ENCODE measurements at regions not wholly inside any gene's neighbourhood (a gene's known extent, or its start where the extent isn't known, plus 50 kb on each side); places are given as distances from the start of the nearest gene placed in this dataset.
"Not testable (repeated sequence)": the region's sequence is repeated elsewhere in the genome, so short reads cannot be mapped to it uniquely, and the experiment has no call there.

DNA sequence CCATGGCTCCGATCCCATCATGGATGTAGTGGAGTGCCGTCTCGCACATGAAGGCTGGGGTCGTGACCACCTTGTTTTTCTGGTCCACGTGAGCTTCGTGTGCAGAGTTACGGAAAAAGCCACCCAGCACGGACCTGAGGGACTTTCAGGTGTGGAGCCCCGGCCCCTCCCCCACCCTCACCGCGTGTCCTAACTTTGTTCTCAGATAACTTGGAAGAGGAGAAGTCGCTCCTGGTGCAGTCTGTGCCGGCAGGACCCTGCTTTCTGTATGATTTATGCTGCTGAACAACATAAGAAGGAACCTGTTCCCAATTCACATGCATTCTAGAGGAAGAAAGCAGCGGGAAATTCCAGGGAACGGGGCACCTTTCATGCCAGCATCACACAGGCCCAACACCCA is 5404.2 kb upstream of the TPTE start:
- H3K9me3 ChIP-seq (ENCODE audit: low read depth); DNase-seq (ENCODE audit: low read depth in 1 of 2, low spot score in 1 of 2); H3K27me3 ChIP-seq; H3K4me3 ChIP-seq; H3K36me3 ChIP-seq; H3K4me1 ChIP-seq (ENCODE audit: low read depth); H3K27ac ChIP-seq: not testable (repeated sequence)

DNA sequence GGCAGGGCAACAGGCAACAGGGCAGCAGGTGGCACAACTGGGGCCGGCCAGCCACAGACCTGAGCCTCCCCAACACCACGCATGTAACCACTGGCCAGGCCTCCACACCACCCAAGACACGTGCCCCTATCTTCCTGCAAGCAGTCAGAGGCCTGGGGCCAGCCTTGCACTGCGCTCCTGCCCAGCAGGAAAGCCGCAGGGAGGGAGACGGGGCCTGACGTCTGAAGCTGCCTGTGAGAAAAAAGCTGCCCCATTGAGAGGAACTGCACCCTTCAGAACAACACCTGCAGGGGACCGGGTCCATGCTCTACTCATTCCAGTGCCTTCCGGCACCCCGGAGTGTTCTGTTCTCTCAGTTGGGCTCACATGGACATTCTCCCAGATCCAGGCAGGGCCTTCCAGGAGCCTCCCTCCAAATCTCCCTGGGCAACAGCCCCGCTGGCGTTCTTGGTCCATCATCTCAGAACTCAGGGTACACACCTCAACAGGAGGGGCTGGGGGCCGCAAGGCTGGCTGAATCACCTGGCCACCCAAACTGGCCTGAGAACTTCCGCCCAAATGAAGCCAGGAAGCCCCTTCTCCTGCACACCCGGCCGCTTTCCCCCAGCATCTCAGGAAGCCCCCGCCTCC is 5403.6 kb upstream of the TPTE start:
- DNase-seq (ENCODE audit: low read depth in 1 of 2, low spot score in 1 of 2); H3K4me1 ChIP-seq (ENCODE audit: low read depth); H3K27ac ChIP-seq; H3K4me3 ChIP-seq; H3K27me3 ChIP-seq; H3K9me3 ChIP-seq (ENCODE audit: low read depth); H3K36me3 ChIP-seq: not testable (repeated sequence)

DNA sequence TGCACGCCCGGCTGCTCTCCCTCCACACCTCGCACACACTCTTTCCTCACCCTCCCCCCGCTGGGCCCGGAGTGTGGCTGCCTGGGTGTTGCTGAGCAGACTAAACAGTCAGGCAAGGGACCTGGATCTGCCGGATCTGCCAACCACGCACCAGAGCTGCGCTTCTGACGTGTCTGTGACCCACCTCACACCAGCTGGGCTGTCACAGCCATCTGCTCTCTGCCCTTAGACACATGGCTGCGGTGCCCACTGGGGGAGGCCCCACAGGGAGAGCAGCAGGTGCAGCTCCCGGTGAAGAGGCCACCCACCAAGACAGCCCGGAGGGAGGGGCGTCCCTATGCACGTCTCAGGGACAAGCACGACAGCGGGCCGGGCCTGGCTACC is 5403.1 kb upstream of the TPTE start:
- not testable (repeated sequence) for H3K27ac ChIP-seq; H3K36me3 ChIP-seq; DNase-seq (ENCODE audit: low read depth in 1 of 2, low spot score in 1 of 2); H3K4me3 ChIP-seq; H3K27me3 ChIP-seq; H3K4me1 ChIP-seq (ENCODE audit: low read depth); H3K9me3 ChIP-seq (ENCODE audit: low read depth)

DNA sequence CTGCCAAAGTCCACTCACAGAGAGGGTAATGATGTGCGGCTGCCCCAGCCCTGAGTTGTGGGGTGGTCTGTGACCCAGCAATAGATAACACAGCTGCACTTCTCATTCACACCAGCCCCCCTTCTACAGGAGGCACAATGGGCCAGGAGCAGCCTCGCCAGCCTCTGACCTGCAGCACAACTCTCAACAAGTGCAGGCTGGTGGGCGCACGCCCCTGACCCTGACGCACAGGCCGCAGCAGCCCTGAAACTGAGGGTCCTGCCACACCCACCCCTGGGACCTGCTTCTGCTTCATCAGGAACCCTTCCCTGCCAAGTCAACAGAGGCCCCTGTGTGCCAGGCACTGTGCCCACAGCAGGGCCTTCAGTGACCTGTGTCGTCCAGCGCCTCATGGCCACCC is 5402.2 kb upstream of the TPTE start:
- DNase-seq (ENCODE audit: low read depth in 1 of 2, low spot score in 1 of 2); H3K4me3 ChIP-seq; H3K36me3 ChIP-seq; H3K4me1 ChIP-seq (ENCODE audit: low read depth); H3K27ac ChIP-seq; H3K9me3 ChIP-seq (ENCODE audit: low read depth); H3K27me3 ChIP-seq: not testable (repeated sequence)

DNA sequence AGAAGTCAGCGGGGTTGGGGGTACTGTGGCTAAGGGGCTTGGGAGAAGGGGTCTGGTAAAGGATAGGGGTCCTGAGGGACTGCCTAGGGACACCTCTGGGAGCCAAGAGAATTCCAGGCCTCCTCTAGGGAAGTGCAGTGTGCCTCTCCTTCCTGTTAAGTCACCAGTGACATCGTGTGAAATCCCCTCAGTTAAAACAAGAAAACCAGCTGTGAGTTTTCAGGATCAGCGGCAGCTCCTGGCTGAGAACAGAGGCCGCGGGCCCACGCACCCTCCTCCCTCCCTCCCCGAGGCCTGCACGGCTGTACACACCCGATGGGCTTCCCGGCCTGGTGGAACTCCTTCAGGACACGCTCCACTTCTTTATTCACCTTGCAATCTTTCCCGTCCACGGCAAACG is 5400.0 kb upstream of the TPTE start:
- not testable (repeated sequence) for H3K4me1 ChIP-seq (ENCODE audit: low read depth); H3K36me3 ChIP-seq; H3K4me3 ChIP-seq; H3K27ac ChIP-seq; H3K27me3 ChIP-seq; H3K9me3 ChIP-seq (ENCODE audit: low read depth)
- peak in 1 of 2 donors; percentile 56 for DNase-seq (ENCODE audit: low read depth in 1 of 2, low spot score in 1 of 2)

DNA sequence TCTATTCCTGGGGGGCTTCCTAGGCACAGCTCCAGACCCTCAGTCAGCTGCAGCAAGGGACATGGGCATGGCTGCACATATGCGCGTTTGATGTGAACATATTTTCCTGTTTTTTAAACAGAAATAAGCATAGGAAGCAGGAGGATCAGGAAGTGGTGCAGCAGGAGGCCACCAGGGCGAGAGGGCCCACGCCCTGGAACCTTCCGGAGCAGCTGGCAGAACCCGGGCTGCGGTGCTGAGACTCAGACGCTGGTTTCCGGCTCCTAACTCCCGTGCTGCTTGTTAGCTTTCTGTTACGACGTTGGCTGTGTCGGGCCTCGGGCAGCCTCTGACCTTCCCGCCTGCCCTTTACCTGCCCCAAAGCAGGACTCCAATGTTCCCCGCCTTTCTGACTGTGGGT is 5399.5 kb upstream of the TPTE start:
- H3K9me3 ChIP-seq (ENCODE audit: low read depth); H3K27ac ChIP-seq; H3K4me3 ChIP-seq; H3K4me1 ChIP-seq (ENCODE audit: low read depth); DNase-seq (ENCODE audit: low read depth in 1 of 2, low spot score in 1 of 2); H3K36me3 ChIP-seq; H3K27me3 ChIP-seq: not testable (repeated sequence)

DNA sequence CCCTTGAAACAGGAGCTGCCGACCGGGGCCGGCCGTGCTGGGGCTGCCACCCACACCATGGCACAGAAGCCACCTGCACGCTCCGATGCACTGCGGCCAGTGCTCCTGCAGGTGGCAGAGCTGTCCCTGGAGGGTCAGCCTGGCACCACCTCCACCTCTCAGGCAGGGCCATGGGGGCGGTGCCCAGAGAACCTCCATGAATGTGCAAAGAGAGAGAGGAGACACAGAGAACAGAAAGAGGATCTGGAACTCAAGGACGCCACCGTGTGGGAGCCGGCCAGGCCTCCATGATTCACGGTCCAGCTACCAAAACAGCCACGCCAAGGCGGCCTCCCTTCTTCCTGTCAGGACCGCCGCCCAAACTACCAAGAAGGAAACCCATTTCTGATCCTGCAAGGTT is 5397.7 kb upstream of the TPTE start:
- H3K4me1 ChIP-seq (ENCODE audit: low read depth); DNase-seq (ENCODE audit: low read depth in 1 of 2, low spot score in 1 of 2); H3K27me3 ChIP-seq; H3K4me3 ChIP-seq; H3K36me3 ChIP-seq; H3K9me3 ChIP-seq (ENCODE audit: low read depth); H3K27ac ChIP-seq: not testable (repeated sequence)
- TF ChIP-seq, protein P1, sequence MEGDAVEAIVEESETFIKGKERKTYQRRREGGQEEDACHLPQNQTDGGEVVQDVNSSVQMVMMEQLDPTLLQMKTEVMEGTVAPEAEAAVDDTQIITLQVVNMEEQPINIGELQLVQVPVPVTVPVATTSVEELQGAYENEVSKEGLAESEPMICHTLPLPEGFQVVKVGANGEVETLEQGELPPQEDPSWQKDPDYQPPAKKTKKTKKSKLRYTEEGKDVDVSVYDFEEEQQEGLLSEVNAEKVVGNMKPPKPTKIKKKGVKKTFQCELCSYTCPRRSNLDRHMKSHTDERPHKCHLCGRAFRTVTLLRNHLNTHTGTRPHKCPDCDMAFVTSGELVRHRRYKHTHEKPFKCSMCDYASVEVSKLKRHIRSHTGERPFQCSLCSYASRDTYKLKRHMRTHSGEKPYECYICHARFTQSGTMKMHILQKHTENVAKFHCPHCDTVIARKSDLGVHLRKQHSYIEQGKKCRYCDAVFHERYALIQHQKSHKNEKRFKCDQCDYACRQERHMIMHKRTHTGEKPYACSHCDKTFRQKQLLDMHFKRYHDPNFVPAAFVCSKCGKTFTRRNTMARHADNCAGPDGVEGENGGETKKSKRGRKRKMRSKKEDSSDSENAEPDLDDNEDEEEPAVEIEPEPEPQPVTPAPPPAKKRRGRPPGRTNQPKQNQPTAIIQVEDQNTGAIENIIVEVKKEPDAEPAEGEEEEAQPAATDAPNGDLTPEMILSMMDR (IDR thresholded peaks at IDR 0.05; ENCODE audit: low read depth, low read length), result peak; percentile 28

DNA sequence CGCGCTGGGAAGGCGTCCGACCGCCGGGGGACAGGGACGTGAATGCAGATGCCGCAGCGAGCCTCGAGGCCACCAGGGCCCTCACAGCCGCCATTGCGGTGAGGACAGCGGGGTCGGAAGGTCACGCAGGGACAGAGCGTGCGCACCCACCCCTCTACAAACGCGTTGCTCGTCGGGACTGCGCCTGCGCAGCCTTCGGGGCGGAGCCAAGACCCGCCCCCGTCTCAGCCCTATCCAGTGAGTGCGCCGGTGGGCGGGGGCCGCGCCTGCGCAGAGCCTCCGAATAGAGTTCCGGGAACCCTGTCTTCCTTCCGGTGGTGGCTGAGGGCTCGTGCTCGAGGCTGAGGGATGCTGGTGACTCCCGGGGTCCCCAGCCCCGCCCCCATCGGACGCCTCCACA is 5393.1 kb upstream of the TPTE start:
- H3K27ac ChIP-seq; H3K36me3 ChIP-seq; H3K9me3 ChIP-seq (ENCODE audit: low read depth); H3K27me3 ChIP-seq; H3K4me1 ChIP-seq (ENCODE audit: low read depth): not testable (repeated sequence)
- DNase-seq (ENCODE audit: low read depth in 1 of 2, low spot score in 1 of 2), result peak; percentile 87 to 93
- peak overlapping the region; percentile 42 for H3K4me3 ChIP-seq

DNA sequence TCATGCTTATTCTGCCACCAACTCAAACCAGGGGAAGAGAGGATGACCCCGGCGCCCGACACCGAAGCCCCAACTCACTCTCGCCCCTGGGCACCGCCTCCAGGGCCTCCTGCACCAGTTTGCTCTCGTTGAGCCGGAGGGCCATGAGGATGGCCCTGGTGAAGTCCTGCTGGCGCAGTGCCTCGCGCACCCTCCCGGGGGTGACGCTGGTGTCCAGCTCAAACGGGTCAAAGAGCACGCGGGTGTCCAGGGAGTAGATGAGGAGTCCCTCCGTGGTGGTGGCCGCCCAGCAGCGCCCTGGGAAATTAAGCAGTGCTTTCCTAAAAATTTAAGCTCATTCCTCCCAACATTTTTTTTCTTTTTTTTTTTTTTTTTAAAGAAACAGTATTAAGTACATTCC is 5387.6 kb upstream of the TPTE start:
- H3K27me3 ChIP-seq; H3K27ac ChIP-seq; H3K9me3 ChIP-seq (ENCODE audit: low read depth); H3K4me3 ChIP-seq; H3K4me1 ChIP-seq (ENCODE audit: low read depth); H3K36me3 ChIP-seq; DNase-seq (ENCODE audit: low read depth in 1 of 2, low spot score in 1 of 2): not testable (repeated sequence)

DNA sequence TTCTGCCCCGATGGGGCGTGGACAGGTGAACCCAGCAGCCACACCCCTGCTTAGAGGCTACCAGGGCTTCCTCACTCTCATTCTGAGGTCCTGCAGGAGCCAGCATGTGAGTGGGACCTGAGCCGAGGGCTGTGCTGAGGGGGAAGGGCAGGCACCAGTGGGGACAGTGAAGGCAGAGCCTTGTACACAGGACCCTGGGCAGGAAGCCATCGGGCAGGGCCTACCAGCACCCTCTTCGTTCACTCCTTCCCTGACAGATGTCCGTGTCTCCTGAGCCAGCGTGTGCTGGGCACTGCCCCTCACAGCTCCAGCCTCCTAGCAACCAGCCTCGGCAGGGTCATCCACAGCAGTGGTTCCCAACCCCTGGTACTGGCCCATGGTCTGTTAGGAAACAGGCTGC is 5385.0 kb upstream of the TPTE start:
- H3K9me3 ChIP-seq (ENCODE audit: low read depth); H3K4me3 ChIP-seq; H3K27ac ChIP-seq; H3K36me3 ChIP-seq; H3K4me1 ChIP-seq (ENCODE audit: low read depth); DNase-seq (ENCODE audit: low read depth in 1 of 2, low spot score in 1 of 2); H3K27me3 ChIP-seq: not testable (repeated sequence)

DNA sequence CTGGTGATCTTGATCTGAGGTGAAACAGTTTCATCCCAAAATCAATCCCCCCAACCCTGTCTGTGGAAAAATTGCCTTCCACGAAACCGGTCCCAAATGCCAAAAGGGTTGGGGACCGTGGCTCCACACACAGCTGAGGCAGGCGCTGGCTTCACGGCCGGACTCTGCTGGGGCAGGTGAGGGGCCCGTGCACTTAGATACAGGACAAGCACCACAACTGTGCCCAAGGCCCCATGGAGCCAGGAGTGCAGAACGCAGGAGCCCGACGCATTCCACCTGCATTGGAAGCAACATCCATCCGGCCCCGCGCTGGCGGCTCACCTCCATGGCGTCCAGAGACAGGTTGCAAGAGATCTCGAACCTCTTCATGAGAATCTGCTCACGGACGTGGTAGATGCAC is 5384.4 kb upstream of the TPTE start:
- not testable (repeated sequence) for H3K4me1 ChIP-seq (ENCODE audit: low read depth); DNase-seq (ENCODE audit: low read depth in 1 of 2, low spot score in 1 of 2); H3K27me3 ChIP-seq; H3K27ac ChIP-seq; H3K36me3 ChIP-seq; H3K4me3 ChIP-seq; H3K9me3 ChIP-seq (ENCODE audit: low read depth)

DNA sequence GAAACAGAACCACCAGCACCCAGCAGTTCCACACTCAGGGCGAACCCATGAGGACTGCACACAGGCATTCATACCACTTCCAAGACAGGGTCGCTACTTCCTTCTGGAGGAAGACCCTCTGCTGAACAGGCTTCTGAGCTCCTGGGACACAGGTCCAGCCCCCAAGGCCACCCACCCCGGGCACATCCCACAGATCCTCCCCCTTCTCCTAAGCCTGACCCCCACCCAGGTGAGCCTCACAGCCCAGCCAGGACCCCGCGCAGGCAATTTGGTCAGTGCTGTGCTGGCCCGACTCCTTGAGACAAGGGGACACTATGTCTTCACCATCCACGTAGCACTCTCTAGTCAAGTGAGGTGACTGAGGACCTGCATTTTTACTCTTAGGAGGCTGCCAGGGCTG is 5382.7 kb upstream of the TPTE start:
- H3K9me3 ChIP-seq (ENCODE audit: low read depth); H3K27me3 ChIP-seq; H3K4me3 ChIP-seq; DNase-seq (ENCODE audit: low read depth in 1 of 2, low spot score in 1 of 2); H3K27ac ChIP-seq; H3K4me1 ChIP-seq (ENCODE audit: low read depth); H3K36me3 ChIP-seq: not testable (repeated sequence)

DNA sequence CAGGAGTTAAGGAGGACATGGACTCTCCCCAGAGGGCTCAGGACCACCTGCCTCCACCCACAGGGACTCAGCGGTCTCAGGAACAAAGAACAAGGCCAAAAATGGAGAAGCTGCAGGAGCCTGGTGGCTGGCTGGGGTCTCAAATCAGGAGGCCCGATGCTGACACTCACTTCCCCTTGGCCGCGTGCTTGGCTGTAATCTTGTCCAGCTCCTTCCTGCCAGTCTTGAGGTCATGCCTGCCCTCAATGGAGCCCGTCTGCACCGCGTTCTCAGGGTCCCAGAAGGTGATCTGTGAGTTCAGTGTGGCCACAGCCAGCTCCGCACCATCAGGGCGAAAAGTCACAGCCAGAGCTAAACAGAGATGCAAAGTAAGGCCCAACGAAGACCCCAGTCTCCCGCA is 5381.9 kb upstream of the TPTE start:
- not testable (repeated sequence) for H3K27ac ChIP-seq; H3K36me3 ChIP-seq; H3K4me3 ChIP-seq; DNase-seq (ENCODE audit: low read depth in 1 of 2, low spot score in 1 of 2); H3K27me3 ChIP-seq; H3K9me3 ChIP-seq (ENCODE audit: low read depth); H3K4me1 ChIP-seq (ENCODE audit: low read depth)

DNA sequence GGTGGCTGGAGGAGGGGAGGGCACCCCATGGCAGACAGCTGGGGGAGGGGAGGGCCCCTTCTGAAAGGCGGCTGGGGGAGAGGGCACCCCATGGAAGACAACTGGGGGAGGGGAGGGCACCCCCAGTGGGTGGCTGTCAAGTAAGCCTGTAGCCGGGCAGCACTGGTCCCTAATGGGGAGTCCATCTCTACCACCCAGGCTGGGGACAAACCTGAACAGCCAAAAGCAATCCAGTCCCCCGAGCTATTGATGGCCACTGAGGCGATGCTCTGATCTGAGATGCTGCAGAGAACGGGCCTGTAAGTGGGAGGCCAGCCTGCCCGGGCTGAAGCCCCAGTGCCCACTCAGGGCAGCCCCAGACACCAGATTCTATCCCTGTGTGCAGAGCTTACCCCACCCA is 5378.4 kb upstream of the TPTE start:
- H3K4me1 ChIP-seq (ENCODE audit: low read depth); H3K27ac ChIP-seq; DNase-seq (ENCODE audit: low read depth in 1 of 2, low spot score in 1 of 2); H3K36me3 ChIP-seq; H3K4me3 ChIP-seq; H3K27me3 ChIP-seq; H3K9me3 ChIP-seq (ENCODE audit: low read depth): not testable (repeated sequence)
